Stimulated activated effector memory CD8-positive, alpha-beta T cell treated with anti-CD3 and anti-CD28 coated beads, Interleukin-12 subunit alpha, Interleukin-12 subunit beta, amount 100 ng/mL, for 72 hours (primary cell): ENCODE measurements at regions not wholly inside any gene's neighbourhood (a gene's known extent, or its start where the extent isn't known, plus 50 kb on each side); places are given as distances from the start of the nearest gene placed in this dataset.
"Not testable (repeated sequence)": the region's sequence is repeated elsewhere in the genome, so short reads cannot be mapped to it uniquely, and the experiment has no call there.

Experiments
- ATAC-seq: fragments of 150-1000 bp; cut with Tn5 transposase; 2 replicates; pipeline ENCODE4 v1.10.0; 2021
- DNase-seq, 2 donors: peaks; one replicate each; pipeline ENCODE4 v3.0.0; 2021 to 2022; ENCODE audit warnings: low spot score in 2 of 2
- H3K27ac Mint-ChIP-seq: one replicate; pipeline ENCODE4 v1.8.0; 2022; ENCODE audit warnings: mild to moderate bottlenecking, mixed read lengths
- H3K36me3 Mint-ChIP-seq: one replicate; pipeline ENCODE4 v1.8.0; 2022; ENCODE audit warnings: mild to moderate bottlenecking, mixed read lengths
- H3K4me1 Mint-ChIP-seq: one replicate; pipeline ENCODE4 v1.8.0; 2022; ENCODE audit warnings: mixed read lengths
- H3K4me3 Mint-ChIP-seq: one replicate; pipeline ENCODE4 v1.8.0; 2022; ENCODE audit warnings: mild to moderate bottlenecking, mixed read lengths
- H3K9me3 Mint-ChIP-seq: one replicate; pipeline ENCODE4 v1.8.0; 2022; ENCODE audit warnings: mixed read lengths

- no peak overlapping the region for H3K4me3 Mint-ChIP-seq
- DNase-seq (no peak), ATAC-seq (no peak)
- no peak overlapping the region for H3K27ac Mint-ChIP-seq
- H3K36me3 Mint-ChIP-seq: no peaks in the 10 kb centered on the region
- no peaks in the 10 kb centered on the region for H3K4me1 Mint-ChIP-seq
- H3K9me3 Mint-ChIP-seq: peaks cover 19% of the 10 kb centered on the region
These were observed 1525.6 kb upstream of the RAG2 start for GRCh38 chr11:38123673-38124072.

DNA sequence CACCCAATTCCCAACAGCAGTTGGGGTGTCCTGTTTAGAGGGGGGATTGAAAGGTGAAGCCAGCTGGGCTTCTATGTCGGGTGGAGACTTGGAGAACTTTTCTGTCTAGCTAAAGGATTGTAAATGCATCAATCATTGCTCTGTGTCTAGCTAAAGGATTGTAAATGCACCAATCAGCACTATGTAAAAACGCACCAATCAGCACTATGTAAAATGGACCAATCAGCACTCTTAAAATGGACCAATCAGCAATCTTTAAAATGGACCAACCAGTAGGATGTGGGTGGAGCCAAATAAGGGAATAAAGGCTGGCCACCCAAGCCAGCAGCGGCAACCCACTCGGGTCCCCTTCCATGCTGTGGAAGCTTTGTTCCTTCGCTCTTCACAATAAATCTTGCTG is 1518.6 kb upstream of the RAG2 start:
- H3K4me3 Mint-ChIP-seq, ATAC-seq, H3K27ac Mint-ChIP-seq, DNase-seq, H3K4me1 Mint-ChIP-seq, H3K36me3 Mint-ChIP-seq: not testable (repeated sequence)
- H3K9me3 Mint-ChIP-seq: peaks cover 22% of the 10 kb centered on the region

- DNase-seq, H3K4me3 Mint-ChIP-seq, H3K27ac Mint-ChIP-seq, H3K36me3 Mint-ChIP-seq, H3K4me1 Mint-ChIP-seq, ATAC-seq: not testable (repeated sequence)
- peaks cover 19% of the 10 kb centered on the region for H3K9me3 Mint-ChIP-seq
These were observed 1517.3 kb upstream of the RAG2 start for GRCh38 chr11:38115381-38115780.

DNA sequence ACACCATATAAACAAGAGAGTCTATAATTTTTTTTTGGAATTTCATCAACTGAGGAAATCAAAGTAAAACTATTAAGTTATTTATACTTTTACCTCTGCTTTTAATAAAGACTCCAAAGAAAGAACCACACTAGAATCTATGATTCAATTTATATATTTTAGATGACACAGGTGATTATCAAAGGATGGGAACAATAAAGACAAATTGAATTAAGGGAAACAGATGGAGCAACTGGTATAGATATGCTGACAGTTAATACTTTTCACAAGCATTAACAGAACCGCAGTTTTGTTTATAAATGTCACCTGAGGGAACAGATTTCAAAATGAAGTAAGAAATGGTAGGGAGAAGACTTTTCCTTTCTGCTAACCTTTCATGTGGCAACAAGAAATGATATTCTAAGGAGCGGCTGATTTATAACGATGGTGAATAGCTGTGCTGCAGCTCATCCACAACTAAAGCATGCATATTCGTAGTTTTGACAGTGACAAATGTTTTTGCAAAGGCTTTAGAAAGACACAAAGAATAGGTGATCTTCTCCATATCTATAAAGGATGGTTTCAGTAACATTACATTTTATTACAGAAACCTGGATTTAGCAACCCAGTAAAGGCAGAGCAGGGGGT is 1502.9 kb upstream of the RAG2 start:
- DNase-seq (no peak), ATAC-seq (no peak)
- H3K9me3 Mint-ChIP-seq: peaks cover 10% of the 10 kb centered on the region
- no peaks in the 10 kb centered on the region for H3K4me1 Mint-ChIP-seq
- no peak overlapping the region for H3K4me3 Mint-ChIP-seq
- no peak overlapping the region for H3K27ac Mint-ChIP-seq
- H3K36me3 Mint-ChIP-seq: no peaks in the 10 kb centered on the region

DNA sequence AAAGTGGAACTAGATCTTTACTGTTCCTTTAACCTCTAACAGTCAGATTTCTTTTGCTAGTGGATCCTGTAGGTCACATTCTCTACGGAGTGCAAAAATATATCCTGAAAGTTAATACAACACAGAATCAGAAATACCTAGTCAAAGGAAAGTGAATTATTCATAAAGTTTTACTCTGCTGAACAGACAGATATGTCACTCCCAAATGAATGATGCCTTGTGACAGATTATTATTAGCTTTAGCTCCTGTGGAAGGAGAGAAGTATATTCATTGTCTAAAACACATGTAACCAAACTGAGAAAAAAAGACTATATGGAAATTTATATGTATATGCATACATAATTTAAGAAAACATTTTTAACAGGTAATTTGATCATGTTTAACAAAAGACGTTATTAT is 1497.2 kb upstream of the RAG2 start:
- H3K27ac Mint-ChIP-seq: no peak overlapping the region
- no peak for ATAC-seq
- no peaks in the 10 kb centered on the region for H3K4me1 Mint-ChIP-seq
- peaks cover 23% of the 10 kb centered on the region for H3K9me3 Mint-ChIP-seq
- no peak overlapping the region for H3K4me3 Mint-ChIP-seq
- no peak for DNase-seq
- H3K36me3 Mint-ChIP-seq: no peaks in the 10 kb centered on the region

DNA sequence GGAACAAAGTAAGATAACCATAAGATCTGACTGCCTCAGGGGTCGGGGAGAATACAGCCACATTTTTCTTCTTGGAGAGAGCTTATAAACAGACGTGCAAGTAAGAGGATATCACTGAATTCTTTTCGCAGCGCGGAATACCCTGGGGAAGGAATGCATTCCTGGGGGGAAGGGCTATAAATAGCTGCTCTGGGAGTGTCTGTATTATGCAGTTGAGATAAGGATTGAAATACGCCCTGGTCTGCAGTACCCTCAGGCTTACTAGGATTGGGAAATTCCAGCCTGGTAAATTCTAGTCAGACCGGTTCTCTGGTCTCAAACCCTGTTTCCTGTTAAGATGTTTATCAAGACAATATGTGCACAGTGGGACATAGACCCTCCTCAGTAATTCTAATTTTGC is 1491.7 kb upstream of the RAG2 start:
- Mint-ChIP-seq H3K9me3 (peaks cover 21% of the 10 kb centered on the region), H3K36me3 (no peaks in the 10 kb centered on the region), H3K4me1 (no peaks in the 10 kb centered on the region), H3K4me3 (no peak overlapping the region), H3K27ac (no peak overlapping the region)
- DNase-seq: no peak
- ATAC-seq: no peak

GRCh38 chr11:38060920-38061319 is 1462.9 kb upstream of the RAG2 start:
- no peak overlapping the region for H3K4me3 Mint-ChIP-seq
- H3K36me3 Mint-ChIP-seq: no peaks in the 10 kb centered on the region
- H3K4me1 Mint-ChIP-seq: no peaks in the 10 kb centered on the region
- no peak overlapping the region for H3K27ac Mint-ChIP-seq
- H3K9me3 Mint-ChIP-seq: peaks cover 16% of the 10 kb centered on the region
- no peak for ATAC-seq
- DNase-seq: no peak

DNA sequence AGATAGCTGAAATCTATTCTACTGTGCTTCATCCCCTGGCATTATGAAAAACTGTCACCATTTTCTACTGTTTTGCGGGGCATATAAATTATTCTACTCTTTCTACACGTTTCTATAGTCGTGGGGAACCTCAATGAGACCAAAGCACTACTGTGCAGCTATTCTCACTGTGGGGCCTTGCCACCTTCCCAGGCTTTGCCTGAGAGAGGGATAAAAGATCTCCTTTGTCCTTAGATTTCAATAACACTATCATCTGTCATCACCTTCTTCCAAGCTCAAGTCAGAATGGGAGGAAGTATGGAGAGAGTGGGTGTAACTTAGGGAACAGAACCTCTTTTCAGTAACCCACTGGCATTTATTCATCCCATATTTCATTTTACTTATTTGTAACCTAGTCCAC is 1462.1 kb upstream of the RAG2 start:
- ATAC-seq (no peak), DNase-seq (no peak)
- H3K27ac Mint-ChIP-seq: no peak overlapping the region
- H3K36me3 Mint-ChIP-seq: no peaks in the 10 kb centered on the region
- no peaks in the 10 kb centered on the region for H3K4me1 Mint-ChIP-seq
- peaks cover 12% of the 10 kb centered on the region for H3K9me3 Mint-ChIP-seq
- no peak overlapping the region for H3K4me3 Mint-ChIP-seq

DNA sequence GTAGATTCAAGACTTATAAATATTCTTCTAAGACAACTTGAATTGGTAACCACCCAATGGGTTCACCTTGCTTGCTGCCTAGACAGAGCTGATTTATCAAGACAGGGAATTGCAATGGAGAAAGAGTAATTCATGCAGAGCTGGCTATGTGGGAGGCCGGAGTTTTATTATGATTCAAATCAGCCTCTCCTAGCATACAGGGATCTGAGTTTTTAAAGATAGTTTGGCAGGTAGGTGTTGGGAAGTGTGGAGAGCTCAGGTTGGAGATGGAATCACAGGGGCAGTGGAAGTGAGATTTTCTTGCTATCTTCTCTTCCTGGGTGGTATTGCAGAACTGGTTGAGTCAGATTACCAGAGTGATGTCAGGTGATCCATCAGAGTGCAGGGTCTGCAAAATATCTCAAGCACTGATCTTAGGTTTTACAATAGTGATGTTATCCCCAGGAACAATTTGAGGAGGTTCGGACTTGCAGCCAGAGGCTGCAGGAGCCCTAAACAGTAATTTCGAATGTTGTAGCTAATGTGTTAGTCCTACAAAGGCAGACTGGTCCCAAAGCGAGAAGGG is 1448.6 kb upstream of the RAG2 start:
- Mint-ChIP-seq H3K4me3 (no peak overlapping the region), H3K27ac (no peak overlapping the region), H3K9me3 (peaks cover 23% of the 10 kb centered on the region), H3K4me1 (no peaks in the 10 kb centered on the region), H3K36me3 (no peaks in the 10 kb centered on the region)
- no peak for ATAC-seq
- DNase-seq: no peak

DNA sequence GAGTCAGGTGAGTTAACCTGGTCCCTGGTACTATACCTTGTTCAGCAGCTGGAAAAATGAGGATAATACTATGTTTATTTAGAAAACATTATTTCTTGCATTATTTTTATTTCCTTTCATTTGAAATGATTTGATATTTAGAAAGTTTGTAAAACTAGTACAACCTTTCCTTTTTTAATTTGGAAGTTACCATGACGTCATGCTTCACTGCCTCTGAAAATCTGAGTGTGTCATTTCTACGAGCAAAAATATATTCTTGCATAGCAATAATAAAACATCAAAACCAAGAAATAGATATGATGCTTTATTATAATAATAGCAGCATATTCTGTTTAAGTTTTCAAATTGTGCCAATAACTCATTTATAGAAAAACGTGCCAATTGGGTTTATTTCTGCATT is 1445.0 kb upstream of the RAG2 start:
- peaks cover 7% of the 10 kb centered on the region for H3K9me3 Mint-ChIP-seq
- H3K4me1 Mint-ChIP-seq: no peaks in the 10 kb centered on the region
- no peak for DNase-seq
- ATAC-seq: no peak
- no peak overlapping the region for H3K27ac Mint-ChIP-seq
- no peaks in the 10 kb centered on the region for H3K36me3 Mint-ChIP-seq
- no peak overlapping the region for H3K4me3 Mint-ChIP-seq

GRCh38 chr11:38038777-38039176 is 1440.7 kb upstream of the RAG2 start:
- DNase-seq: no peak
- ATAC-seq: no peak
- no peaks in the 10 kb centered on the region for H3K36me3 Mint-ChIP-seq
- H3K9me3 Mint-ChIP-seq: peaks cover 18% of the 10 kb centered on the region
- no peak overlapping the region for H3K4me3 Mint-ChIP-seq
- no peaks in the 10 kb centered on the region for H3K4me1 Mint-ChIP-seq
- H3K27ac Mint-ChIP-seq: no peak overlapping the region

GRCh38 chr11:38019072-38019775 is 1421.2 kb upstream of the RAG2 start:
- Mint-ChIP-seq H3K4me3 (no peak overlapping the region), H3K36me3 (no peaks in the 10 kb centered on the region), H3K4me1 (no peaks in the 10 kb centered on the region), H3K9me3 (peaks cover 29% of the 10 kb centered on the region), H3K27ac (no peak overlapping the region)
- peak; percentile 19 for ATAC-seq
- DNase-seq: no peak

DNA sequence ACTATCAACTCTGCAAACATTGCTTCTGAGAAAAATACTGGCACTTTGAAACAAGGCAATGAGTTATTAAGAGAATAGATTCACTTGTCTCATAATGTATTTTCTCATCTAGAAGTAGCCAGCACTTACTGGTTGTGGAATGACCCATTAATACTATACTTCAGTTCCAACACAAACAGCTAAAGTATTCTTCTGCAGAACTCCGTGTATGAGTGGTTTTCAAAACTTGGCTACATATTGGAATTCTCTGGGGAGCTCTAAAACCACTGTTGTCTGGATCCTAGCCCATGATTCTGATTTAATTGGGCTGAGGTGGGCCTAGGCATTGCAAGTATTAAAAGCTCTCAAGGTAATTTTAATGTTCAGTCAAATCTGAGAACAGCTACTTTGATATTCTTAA is 1416.4 kb upstream of the RAG2 start:
- Mint-ChIP-seq H3K36me3 (no peaks in the 10 kb centered on the region), H3K9me3 (peaks cover 17% of the 10 kb centered on the region), H3K4me1 (no peaks in the 10 kb centered on the region), H3K27ac (no peak overlapping the region), H3K4me3 (no peak overlapping the region)
- ATAC-seq (no peak), DNase-seq (no peak)

- no peak overlapping the region for H3K27ac Mint-ChIP-seq
- H3K9me3 Mint-ChIP-seq: peaks cover 15% of the 10 kb centered on the region
- no peaks in the 10 kb centered on the region for H3K4me1 Mint-ChIP-seq
- ATAC-seq: no peak
- DNase-seq: no peak
- no peak overlapping the region for H3K4me3 Mint-ChIP-seq
- H3K36me3 Mint-ChIP-seq: no peaks in the 10 kb centered on the region
These were observed 1415.1 kb upstream of the RAG2 start for GRCh38 chr11:38013157-38013556.

DNA sequence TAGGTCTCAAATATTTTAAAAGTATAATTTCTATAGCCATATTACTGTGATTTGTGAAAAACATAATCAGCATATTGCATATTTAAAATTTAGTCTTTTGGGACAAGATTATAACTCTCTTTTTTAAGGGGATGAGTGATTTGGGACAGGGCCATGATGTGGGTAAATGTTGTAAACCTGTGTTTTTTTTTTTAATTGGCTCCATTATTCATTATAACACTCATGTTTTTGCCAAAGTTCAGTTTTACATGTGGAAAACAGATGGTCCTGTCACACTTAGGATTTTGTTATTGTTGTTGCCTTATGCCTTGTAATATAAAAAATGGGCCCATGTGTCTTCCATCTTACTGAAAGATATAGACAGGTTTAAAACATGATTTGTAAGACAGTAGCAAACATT is 1413.5 kb upstream of the RAG2 start:
- no peaks in the 10 kb centered on the region for H3K36me3 Mint-ChIP-seq

GRCh38 chr11:38009932-38010331 is 1411.9 kb upstream of the RAG2 start:
- Mint-ChIP-seq H3K4me1 (no peaks in the 10 kb centered on the region), H3K4me3 (no peak overlapping the region), H3K36me3 (no peaks in the 10 kb centered on the region), H3K27ac (no peak overlapping the region), H3K9me3 (peaks cover 16% of the 10 kb centered on the region)
- DNase-seq (no peak), ATAC-seq (no peak)

More for the DNA sequence above, 1413.5 kb upstream of the RAG2 start:
- H3K27ac Mint-ChIP-seq: no peak overlapping the region
- H3K4me3 Mint-ChIP-seq: no peak overlapping the region
- DNase-seq (no peak), ATAC-seq (no peak)
- H3K9me3 Mint-ChIP-seq: peaks cover 15% of the 10 kb centered on the region
- no peaks in the 10 kb centered on the region for H3K4me1 Mint-ChIP-seq
